SKM-1 treated with dmso at 0.1 percent for 144 hours (cell line): ENCODE measurements at regions not wholly inside any gene's neighbourhood (a gene's known extent, or its start where the extent isn't known, plus 50 kb on each side); places are given as distances from the start of the nearest gene placed in this dataset.

Experiments used
- DNase-seq: peaks from one replicate; lab custom pipeline; 2025; ENCODE audit not compliant: unreplicated experiment; lab: John Stamatoyannopoulos, UW

- no peak for DNase-seq
These were observed 243.9 kb upstream of the CIBAR2 start for GRCh38 chr16:85356157-85356556.

DNA sequence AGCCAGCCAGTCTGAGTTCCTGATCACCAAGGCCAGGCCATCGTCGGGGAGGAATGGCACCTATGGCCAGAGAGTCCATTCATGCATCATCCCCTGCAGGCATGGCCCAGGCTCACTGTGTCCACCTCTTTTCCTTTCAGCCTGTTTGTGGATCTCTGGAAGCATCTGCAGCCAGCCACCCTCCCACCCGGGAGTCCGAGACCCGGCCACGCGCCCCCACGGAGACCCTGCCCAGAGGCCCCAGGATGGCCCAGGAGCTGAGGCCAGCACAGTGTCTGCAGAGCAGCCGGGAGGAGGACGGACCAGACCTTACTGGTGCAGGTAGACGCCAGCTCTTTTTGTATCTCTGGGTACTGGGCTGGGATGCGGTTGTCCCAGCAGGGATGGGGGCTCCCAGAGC is 245.1 kb upstream of the CIBAR2 start:
- DNase-seq, result no peak

- DNase-seq, result no peak
These were observed 245.7 kb upstream of the CIBAR2 start for GRCh38 chr16:85357924-85358505.

DNA sequence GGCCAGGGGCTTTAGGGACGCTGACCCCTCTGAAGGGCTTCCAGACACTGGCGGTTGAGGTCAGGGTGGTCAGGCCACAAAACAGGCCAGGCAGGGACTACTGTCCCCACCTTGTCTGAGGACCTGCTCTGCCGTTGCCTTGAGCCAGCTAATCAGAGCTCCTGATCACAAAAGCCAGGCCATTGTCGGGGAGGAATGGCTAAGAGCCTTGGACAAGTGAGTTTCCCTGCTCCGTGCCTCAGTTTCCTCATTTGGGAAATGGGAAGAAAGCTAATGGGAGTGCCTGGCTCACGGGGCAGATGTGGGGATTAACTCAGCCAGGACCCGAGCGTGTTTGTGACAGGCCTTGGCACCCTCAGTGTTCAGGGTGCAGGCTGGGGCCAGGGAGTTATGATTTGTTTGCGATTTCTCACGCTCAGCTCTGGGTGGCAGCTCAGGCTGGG is 246.5 kb upstream of the CIBAR2 start:
- DNase-seq, result no peak

DNA sequence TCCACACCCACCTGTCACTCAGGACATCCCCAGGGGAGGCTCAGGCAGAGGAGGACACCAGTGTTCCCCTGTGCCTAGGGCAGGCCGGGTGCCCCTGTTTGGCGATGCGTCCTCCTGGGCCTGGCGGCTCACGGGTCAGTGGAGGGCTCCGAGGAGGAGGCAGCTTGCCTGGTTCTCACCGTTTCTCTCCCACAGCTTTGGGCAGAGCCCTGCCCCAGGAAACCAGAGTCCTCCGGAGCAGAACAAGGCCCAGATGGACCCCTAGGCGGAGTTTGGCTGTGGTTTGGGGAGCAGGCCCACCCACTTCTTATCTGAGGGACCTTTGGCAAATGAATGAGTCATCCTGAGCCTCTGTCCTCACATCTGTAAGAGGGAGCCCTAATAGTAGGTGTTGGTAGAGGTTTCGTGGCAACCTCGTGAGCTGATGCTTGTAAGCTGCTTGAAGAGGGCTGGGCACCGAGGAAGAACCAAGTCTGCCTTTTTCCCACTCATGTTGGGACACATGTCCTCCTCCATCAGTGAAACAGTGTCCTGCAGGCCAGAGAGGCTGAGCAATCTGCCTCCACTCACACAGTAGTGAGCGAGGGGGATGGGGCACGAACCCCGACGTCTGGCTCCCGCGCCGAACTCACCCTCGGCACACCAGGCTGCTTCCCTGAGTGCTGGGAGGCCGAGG is 247.0 kb upstream of the CIBAR2 start:
- no peak for DNase-seq

DNA sequence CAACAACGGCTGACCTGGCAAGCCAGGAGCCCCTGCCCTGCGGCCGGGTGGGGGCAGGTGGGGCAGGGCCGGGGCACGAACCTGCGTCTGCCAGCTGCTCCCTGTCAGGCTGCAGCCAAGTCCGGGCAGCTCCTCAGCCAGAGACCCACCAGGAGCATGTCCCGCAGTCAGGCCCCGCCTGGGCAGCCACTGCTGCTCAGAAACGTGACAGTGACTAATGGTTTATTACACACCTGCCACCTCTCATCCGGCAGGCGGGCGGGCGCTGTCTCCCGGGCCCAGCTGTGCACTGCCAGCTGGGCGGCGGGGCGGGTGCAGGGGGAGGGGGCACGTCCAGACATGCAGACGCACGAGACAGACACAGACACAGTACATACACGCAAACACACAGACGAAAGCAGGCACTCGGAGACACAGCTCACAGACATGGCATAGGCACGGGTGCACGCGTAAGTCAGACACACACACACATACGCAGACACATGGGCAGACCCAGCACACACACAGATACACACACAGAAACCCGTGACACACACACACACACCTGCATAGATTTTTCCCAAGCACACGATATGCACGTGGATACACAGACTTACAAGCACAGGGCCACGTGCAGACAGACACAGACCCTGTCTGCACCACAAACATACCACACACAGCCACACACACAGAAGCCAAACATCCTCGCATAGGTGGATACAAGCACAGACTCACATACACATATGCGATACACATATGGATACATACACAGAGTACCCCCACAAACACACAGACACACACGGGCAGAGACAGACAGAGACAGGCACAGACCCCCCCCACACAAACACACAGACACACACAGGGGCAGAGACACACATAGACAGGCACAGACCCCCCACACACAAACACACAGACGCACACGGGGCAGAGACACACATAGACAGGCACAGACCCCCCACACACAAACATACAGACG is 248.3 kb upstream of the CIBAR2 start:
- DNase-seq, result no peak

- no peak for DNase-seq
These were observed 249.3 kb upstream of the CIBAR2 start for GRCh38 chr16:85361441-85362118.

DNA sequence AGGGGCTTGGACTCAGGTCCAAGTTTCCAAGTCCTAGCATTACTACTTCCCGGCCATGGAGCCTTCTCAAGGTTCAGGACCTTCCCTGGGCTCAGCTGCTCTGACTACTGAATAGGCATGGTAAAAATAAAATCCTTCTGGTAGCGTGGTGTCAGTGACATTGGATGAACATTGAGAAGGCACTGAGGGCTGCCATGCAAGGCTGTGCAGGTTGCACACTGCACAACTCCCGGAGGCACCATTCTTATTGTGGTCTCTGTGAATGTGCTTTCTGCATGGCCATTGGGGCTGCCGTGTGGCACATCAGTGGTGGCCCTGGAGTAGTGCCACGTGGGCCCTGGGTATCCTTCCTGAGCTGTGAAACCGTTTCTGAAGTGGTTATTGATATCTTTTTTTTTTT is 250.2 kb upstream of the CIBAR2 start:
- no peak for DNase-seq

- DNase-seq, result no peak
These were observed 249.7 kb upstream of the GSE1 start for GRCh38 chr16:85363427-85363826.

- DNase-seq, result no peak
These were observed 249.2 kb upstream of the GSE1 start for GRCh38 chr16:85363881-85364280.

DNA sequence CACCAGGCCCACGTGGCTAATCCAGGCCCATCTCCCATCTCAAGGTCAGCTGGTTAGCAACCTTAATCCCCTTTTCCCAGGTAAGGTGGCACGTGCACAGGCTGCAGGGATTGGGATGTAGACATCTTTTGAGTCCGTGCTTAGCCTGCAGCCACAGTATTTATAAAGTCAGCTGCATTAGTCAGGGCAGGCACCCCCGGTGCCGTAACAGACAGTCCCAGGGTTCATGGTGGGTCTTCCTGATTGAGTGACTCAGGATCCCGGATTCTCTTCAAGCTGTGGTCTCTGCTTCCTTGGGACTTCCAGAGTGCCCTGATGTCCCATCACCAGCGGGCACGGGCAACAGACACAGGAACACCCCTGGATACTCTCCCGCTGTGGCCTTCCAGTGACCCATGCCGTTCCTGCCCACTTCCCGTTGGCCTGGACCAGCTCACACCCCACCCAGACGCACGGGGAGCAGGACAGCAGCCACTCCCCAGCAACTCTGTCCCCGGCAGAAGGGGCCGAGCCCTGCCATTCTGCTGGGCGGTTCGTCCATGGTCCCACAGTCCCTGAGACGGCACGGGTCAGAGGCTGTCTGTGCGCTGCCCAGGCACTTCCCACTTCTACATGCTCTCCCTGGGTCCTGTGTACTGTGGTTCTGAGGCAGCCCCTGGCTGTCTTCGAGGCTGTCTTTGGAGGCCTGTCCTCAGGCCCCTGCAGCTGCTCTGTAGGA is 248.6 kb upstream of the GSE1 start:
- DNase-seq, result no peak

- DNase-seq, result no peak
These were observed 248.0 kb upstream of the GSE1 start for GRCh38 chr16:85365120-85365519.

GRCh38 chr16:85366031-85366763 is 246.9 kb upstream of the GSE1 start:
- DNase-seq, result no peak

GRCh38 chr16:85367485-85367884 is 245.6 kb upstream of the GSE1 start:
- DNase-seq, result no peak

GRCh38 chr16:85369060-85369459 is 244.1 kb upstream of the GSE1 start:
- DNase-seq, result no peak

- peak; percentile 28 for DNase-seq
These were observed 243.2 kb upstream of the GSE1 start for GRCh38 chr16:85369741-85370528.

DNA sequence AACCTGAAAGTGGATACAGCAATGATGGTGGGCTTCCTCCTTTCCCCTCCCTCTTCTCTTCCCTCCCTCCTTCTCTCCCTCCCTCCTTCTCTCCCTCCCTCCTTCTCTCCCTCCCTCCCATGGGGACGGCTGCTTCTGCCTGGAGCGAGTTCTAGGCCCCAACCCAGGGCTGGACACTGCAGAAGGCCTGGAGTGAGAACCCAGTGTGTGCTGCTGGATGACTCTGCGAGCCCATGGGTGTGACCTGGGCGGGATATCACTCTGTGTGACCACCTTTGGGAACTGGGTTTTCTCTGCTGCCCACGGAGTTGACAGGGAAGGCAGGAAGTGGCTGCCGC is 242.6 kb upstream of the GSE1 start:
- DNase-seq, result no peak

- no peak for DNase-seq
These were observed 242.1 kb upstream of the GSE1 start for GRCh38 chr16:85370881-85371651.

GRCh38 chr16:85371948-85372347 is 241.2 kb upstream of the GSE1 start:
- DNase-seq, result no peak
